Heart left ventricle (tissue), 13 donors: ENCODE measurements at regions not wholly inside any gene's neighbourhood (a gene's known extent, or its start where the extent isn't known, plus 50 kb on each side); places are given as distances from the start of the nearest gene placed in this dataset.

ENCODE experiments used
- CTCF ChIP-seq, 12 donors: fragments of 200-600 bp; sonication (generic) in 4 of 12; IDR thresholded peaks; one replicate each; pipeline versions ENCODE4 v1.5.0 to v1.8.0; 2018 to 2022; ENCODE audit warnings: antibody characterized with exemption in 12 of 12, mild to moderate bottlenecking in 5 of 12
- POLR2A ChIP-seq, 2 donors: fragments of 450-650 bp; IDR thresholded peaks; one replicate each; pipeline ENCODE4 v1.6.1; 2017; ENCODE audit warnings: antibody characterized with exemption in 2 of 2, mild to moderate bottlenecking in 2 of 2, moderate library complexity in 2 of 2
- donor health status: ischemic (EF 13 %, LVEDD 7.1; RV severe dilation, severe dysfunction).
- donor health status: DM: no; HTN: yes; CAD: no.
- donor health status: DM: no; HTN: no; CAD: no.
- donor health status: ischemic (EF 25% LVEDD 6.9; RV normal size, moderate dysfunction).
- donor health status: ischemic (EF 25% LVEDD 5.7; RV mildly dilated, moderate dysfunction).
- donor health status: ischemic (EF 35%, LVEDD 5.7; RV mildly dilated, moderate dysfunction).
- donor health status: nonischemic (EF 11% LVEDD 7.7; RV severe dilation, severe dysfunction).
- donor health status: DM: yes; HTN: yes; CAD: no.
- donor health status: PGD.
- donor health status: ischemic (EF 29% LVEDD 5.4; RV normal size, mild dysfunction).
- donor health status: nonischemic (EF 23%, LVEDD 6.1; RV moderate dilation, normal function).

- TF ChIP-seq CTCF (IDR thresholded peaks at IDR 0.05) (no peak), POLR2A (IDR thresholded peaks at IDR 0.05) (no peak)
Observed at GRCh38 chr4:111994392-111994791, 150.9 kb upstream of the FAM241A start.
